ENCODE measurements at regions not wholly inside any gene's neighbourhood (a gene's known extent, or its start where the extent isn't known, plus 50 kb on each side); places are given as distances from the start of the nearest gene placed in this dataset.

GRCh38 chr10:129187331-129187730 is 279.7 kb upstream of the MGMT start:
- Histone ChIP-seq H3K4me3 (ENCODE audit: low read length) (no peak overlapping the region), H3K36me3 (ENCODE audit: control insufficient read depth, low read length) (no peaks in the 10 kb centered on the region), H4K20me1 (ENCODE audit: control insufficient read depth, insufficient read depth, low read depth, low read length) (no peaks in the 10 kb centered on the region), H3K9me2 (replicated peaks; ENCODE audit: control insufficient read depth, low read length) (no peaks in the 10 kb centered on the region), H3K4me1 (ENCODE audit: control insufficient read depth, low read length) (no peaks in the 10 kb centered on the region), H3F3A (ENCODE audit: control insufficient read depth, insufficient read depth) (no peaks in the 10 kb centered on the region), H3K4me2 (ENCODE audit: low read length) (no peak overlapping the region), H3K27me3 (ENCODE audit: control insufficient read depth, low read length) (no peaks in the 10 kb centered on the region), H3K79me2 (ENCODE audit: control insufficient read depth, low read length) (no peaks in the 10 kb centered on the region), H3K27ac (ENCODE audit: low read depth, low read length) (no peak overlapping the region), H3K9me3 (ENCODE audit: control insufficient read depth, insufficient read depth, low read length) (no peaks in the 10 kb centered on the region)
- TF ChIP-seq EZH2phosphoT487 (IDR thresholded peaks at IDR 0.05; ENCODE audit: borderline replicate concordance, low read length): no peak
- TF ChIP-seq CTCF (IDR thresholded peaks at IDR 0.05; ENCODE audit: low read depth, low read length, poor library complexity, severe bottlenecking): no peak

- Histone ChIP-seq H3K4me1 (ENCODE audit: control insufficient read depth, low read length) (no peaks in the 10 kb centered on the region), H3K4me2 (ENCODE audit: low read length) (no peak overlapping the region), H3K27me3 (ENCODE audit: control insufficient read depth, low read length) (no peaks in the 10 kb centered on the region), H3K4me3 (ENCODE audit: low read length) (no peak overlapping the region), H3K27ac (ENCODE audit: low read depth, low read length) (no peak overlapping the region), H3F3A (ENCODE audit: control insufficient read depth, insufficient read depth) (no peaks in the 10 kb centered on the region), H3K9me3 (ENCODE audit: control insufficient read depth, insufficient read depth, low read length) (no peaks in the 10 kb centered on the region), H4K20me1 (ENCODE audit: control insufficient read depth, insufficient read depth, low read depth, low read length) (no peaks in the 10 kb centered on the region), H3K79me2 (ENCODE audit: control insufficient read depth, low read length) (no peaks in the 10 kb centered on the region), H3K36me3 (ENCODE audit: control insufficient read depth, low read length) (no peaks in the 10 kb centered on the region), H3K9me2 (replicated peaks; ENCODE audit: control insufficient read depth, low read length) (no peaks in the 10 kb centered on the region)
- TF ChIP-seq CTCF (IDR thresholded peaks at IDR 0.05; ENCODE audit: low read depth, low read length, poor library complexity, severe bottlenecking) (no peak), EZH2phosphoT487 (IDR thresholded peaks at IDR 0.05; ENCODE audit: borderline replicate concordance, low read length) (no peak)
Observed at GRCh38 chr10:129191797-129192196, 275.2 kb upstream of the MGMT start.

GRCh38 chr10:129192344-129193128 is 274.5 kb upstream of the MGMT start:
- H3K4me3 ChIP-seq (ENCODE audit: low read length): no peak overlapping the region
- H3K79me2 ChIP-seq (ENCODE audit: control insufficient read depth, low read length): no peaks in the 10 kb centered on the region
- no peaks in the 10 kb centered on the region for H3K4me1 ChIP-seq (ENCODE audit: control insufficient read depth, low read length)
- H3K27me3 ChIP-seq (ENCODE audit: control insufficient read depth, low read length): no peaks in the 10 kb centered on the region
- TF ChIP-seq CTCF (IDR thresholded peaks at IDR 0.05; ENCODE audit: low read depth, low read length, poor library complexity, severe bottlenecking): no peak
- TF ChIP-seq EZH2phosphoT487 (IDR thresholded peaks at IDR 0.05; ENCODE audit: borderline replicate concordance, low read length): no peak
- H3K9me2 ChIP-seq (replicated peaks; ENCODE audit: control insufficient read depth, low read length): no peaks in the 10 kb centered on the region
- H3K27ac ChIP-seq (ENCODE audit: low read depth, low read length): no peak overlapping the region
- no peaks in the 10 kb centered on the region for H3K36me3 ChIP-seq (ENCODE audit: control insufficient read depth, low read length)
- H3F3A ChIP-seq (ENCODE audit: control insufficient read depth, insufficient read depth): no peaks in the 10 kb centered on the region
- H3K4me2 ChIP-seq (ENCODE audit: low read length): no peak overlapping the region
- no peaks in the 10 kb centered on the region for H4K20me1 ChIP-seq (ENCODE audit: control insufficient read depth, insufficient read depth, low read depth, low read length)
- H3K9me3 ChIP-seq (ENCODE audit: control insufficient read depth, insufficient read depth, low read length): no peaks in the 10 kb centered on the region

Measured in DOHH2 (cell line).